GM12878 (cell line): ENCODE measurements at regions not wholly inside any gene's neighbourhood (a gene's known extent, or its start where the extent isn't known, plus 50 kb on each side); places are given as distances from the start of the nearest gene placed in this dataset.

ENCODE experiments used
- FOXK2 ChIP-seq: fragments of 450-650 bp; IDR thresholded peaks from 2 replicates; pipeline ENCODE4 v1.6.1; 2017; ENCODE audit warnings: mild to moderate bottlenecking, moderate library complexity
- MTA3 ChIP-seq: IDR thresholded peaks from 2 replicates; pipeline ENCODE4 v1.6.1; 2012; ENCODE audit warnings: low read length, inconsistent platforms, borderline replicate concordance
- NFYB ChIP-seq: IDR thresholded peaks from 2 replicates; pipeline ENCODE4 v1.6.1; 2011; ENCODE audit warnings: low read depth, mild to moderate bottlenecking, low read length, improper control_type of control experiment, moderate library complexity; ENCODE audit not compliant: insufficient read depth
- PAX8 ChIP-seq: fragments of 450-650 bp; IDR thresholded peaks from 2 replicates; pipeline ENCODE4 v1.6.1; 2017; ENCODE audit warnings: mild to moderate bottlenecking, moderate library complexity
- POLR2A ChIP-seq: IDR thresholded peaks from 2 replicates; pipeline ENCODE4 v1.6.1; 2011; ENCODE audit warnings: low read depth, mild to moderate bottlenecking, low read length
- RFX5 ChIP-seq: IDR thresholded peaks from 2 replicates; pipeline ENCODE4 v1.6.1; 2011; ENCODE audit warnings: low read depth, low read length, improper control_type of control experiment
- YBX1 ChIP-seq: fragments of 450-650 bp; IDR thresholded peaks from 2 replicates; pipeline ENCODE4 v1.6.1; 2016; ENCODE audit warnings: antibody characterized with exemption
- ZBED1 ChIP-seq: IDR thresholded peaks from 2 replicates; pipeline ENCODE4 v1.6.1; 2016; ENCODE audit warnings: borderline replicate concordance
- TF ChIP-seq, protein P1 (sequence below): IDR thresholded peaks from 2 replicates; pipeline ENCODE4 v1.6.1; 2012; ENCODE audit warnings: low read depth, low read length, improper control_type of control experiment
- TF ChIP-seq, protein P2 (sequence below): fragments of 150-350 bp; IDR thresholded peaks from 2 replicates; pipeline ENCODE4 v1.6.1; 2016; ENCODE audit warnings: low read depth, low read length
- TF ChIP-seq, protein P3 (sequence below): fragments of 450-650 bp; IDR thresholded peaks from 2 replicates; pipeline ENCODE4 v1.6.1; 2017; ENCODE audit warnings: mild to moderate bottlenecking, moderate library complexity
- TF ChIP-seq, protein P4 (sequence below): fragments of 450-650 bp; IDR thresholded peaks from 2 replicates; pipeline ENCODE4 v1.6.1; 2017; ENCODE audit warnings: mild to moderate bottlenecking, low read depth, inconsistent platforms; ENCODE audit not compliant: poor library complexity, severe bottlenecking

DNA sequence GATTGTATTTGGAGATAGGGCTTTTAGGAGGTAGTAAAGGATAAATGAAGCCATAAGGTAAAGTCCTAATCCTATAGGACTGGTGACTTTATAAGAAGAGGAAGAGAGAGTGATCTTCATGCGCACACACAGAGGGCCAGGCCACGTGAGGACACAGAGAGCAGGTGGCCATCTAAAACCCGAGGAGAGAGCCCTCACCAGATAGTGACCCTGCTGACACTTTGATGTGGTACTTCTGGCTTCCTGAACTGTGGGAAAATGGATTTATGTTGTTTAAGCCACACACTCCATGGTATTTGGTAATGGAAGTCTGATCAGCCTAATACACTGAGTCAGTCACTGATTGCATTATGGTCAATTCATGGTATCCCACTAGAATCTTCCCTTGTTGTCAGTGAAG is 164.9 kb upstream of the TAPT1 start (continued):
- TF ChIP-seq, protein P1, sequence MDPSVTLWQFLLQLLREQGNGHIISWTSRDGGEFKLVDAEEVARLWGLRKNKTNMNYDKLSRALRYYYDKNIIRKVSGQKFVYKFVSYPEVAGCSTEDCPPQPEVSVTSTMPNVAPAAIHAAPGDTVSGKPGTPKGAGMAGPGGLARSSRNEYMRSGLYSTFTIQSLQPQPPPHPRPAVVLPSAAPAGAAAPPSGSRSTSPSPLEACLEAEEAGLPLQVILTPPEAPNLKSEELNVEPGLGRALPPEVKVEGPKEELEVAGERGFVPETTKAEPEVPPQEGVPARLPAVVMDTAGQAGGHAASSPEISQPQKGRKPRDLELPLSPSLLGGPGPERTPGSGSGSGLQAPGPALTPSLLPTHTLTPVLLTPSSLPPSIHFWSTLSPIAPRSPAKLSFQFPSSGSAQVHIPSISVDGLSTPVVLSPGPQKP, result no peak
- TF ChIP-seq ZBED1 (no peak), YBX1 (no peak), FOXK2 (no peak), POLR2A (no peak), RFX5 (no peak), PAX8 (no peak), NFYB (no peak), MTA3 (no peak)
- TF ChIP-seq, protein P2, sequence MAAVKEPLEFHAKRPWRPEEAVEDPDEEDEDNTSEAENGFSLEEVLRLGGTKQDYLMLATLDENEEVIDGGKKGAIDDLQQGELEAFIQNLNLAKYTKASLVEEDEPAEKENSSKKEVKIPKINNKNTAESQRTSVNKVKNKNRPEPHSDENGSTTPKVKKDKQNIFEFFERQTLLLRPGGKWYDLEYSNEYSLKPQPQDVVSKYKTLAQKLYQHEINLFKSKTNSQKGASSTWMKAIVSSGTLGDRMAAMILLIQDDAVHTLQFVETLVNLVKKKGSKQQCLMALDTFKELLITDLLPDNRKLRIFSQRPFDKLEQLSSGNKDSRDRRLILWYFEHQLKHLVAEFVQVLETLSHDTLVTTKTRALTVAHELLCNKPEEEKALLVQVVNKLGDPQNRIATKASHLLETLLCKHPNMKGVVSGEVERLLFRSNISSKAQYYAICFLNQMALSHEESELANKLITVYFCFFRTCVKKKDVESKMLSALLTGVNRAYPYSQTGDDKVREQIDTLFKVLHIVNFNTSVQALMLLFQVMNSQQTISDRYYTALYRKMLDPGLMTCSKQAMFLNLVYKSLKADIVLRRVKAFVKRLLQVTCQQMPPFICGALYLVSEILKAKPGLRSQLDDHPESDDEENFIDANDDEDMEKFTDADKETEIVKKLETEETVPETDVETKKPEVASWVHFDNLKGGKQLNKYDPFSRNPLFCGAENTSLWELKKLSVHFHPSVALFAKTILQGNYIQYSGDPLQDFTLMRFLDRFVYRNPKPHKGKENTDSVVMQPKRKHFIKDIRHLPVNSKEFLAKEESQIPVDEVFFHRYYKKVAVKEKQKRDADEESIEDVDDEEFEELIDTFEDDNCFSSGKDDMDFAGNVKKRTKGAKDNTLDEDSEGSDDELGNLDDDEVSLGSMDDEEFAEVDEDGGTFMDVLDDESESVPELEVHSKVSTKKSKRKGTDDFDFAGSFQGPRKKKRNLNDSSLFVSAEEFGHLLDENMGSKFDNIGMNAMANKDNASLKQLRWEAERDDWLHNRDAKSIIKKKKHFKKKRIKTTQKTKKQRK, result no peak
- TF ChIP-seq, protein P3, sequence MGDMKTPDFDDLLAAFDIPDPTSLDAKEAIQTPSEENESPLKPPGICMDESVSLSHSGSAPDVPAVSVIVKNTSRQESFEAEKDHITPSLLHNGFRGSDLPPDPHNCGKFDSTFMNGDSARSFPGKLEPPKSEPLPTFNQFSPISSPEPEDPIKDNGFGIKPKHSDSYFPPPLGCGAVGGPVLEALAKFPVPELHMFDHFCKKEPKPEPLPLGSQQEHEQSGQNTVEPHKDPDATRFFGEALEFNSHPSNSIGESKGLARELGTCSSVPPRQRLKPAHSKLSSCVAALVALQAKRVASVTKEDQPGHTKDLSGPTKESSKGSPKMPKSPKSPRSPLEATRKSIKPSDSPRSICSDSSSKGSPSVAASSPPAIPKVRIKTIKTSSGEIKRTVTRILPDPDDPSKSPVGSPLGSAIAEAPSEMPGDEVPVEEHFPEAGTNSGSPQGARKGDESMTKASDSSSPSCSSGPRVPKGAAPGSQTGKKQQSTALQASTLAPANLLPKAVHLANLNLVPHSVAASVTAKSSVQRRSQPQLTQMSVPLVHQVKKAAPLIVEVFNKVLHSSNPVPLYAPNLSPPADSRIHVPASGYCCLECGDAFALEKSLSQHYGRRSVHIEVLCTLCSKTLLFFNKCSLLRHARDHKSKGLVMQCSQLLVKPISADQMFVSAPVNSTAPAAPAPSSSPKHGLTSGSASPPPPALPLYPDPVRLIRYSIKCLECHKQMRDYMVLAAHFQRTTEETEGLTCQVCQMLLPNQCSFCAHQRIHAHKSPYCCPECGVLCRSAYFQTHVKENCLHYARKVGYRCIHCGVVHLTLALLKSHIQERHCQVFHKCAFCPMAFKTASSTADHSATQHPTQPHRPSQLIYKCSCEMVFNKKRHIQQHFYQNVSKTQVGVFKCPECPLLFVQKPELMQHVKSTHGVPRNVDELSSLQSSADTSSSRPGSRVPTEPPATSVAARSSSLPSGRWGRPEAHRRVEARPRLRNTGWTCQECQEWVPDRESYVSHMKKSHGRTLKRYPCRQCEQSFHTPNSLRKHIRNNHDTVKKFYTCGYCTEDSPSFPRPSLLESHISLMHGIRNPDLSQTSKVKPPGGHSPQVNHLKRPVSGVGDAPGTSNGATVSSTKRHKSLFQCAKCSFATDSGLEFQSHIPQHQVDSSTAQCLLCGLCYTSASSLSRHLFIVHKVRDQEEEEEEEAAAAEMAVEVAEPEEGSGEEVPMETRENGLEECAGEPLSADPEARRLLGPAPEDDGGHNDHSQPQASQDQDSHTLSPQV, result no peak
- TF ChIP-seq, protein P4, sequence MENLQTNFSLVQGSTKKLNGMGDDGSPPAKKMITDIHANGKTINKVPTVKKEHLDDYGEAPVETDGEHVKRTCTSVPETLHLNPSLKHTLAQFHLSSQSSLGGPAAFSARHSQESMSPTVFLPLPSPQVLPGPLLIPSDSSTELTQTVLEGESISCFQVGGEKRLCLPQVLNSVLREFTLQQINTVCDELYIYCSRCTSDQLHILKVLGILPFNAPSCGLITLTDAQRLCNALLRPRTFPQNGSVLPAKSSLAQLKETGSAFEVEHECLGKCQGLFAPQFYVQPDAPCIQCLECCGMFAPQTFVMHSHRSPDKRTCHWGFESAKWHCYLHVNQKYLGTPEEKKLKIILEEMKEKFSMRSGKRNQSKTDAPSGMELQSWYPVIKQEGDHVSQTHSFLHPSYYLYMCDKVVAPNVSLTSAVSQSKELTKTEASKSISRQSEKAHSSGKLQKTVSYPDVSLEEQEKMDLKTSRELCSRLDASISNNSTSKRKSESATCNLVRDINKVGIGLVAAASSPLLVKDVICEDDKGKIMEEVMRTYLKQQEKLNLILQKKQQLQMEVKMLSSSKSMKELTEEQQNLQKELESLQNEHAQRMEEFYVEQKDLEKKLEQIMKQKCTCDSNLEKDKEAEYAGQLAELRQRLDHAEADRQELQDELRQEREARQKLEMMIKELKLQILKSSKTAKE, result no peak
